NCI-H2171 (cell line): ENCODE measurements at regions not wholly inside any gene's neighbourhood (a gene's known extent, or its start where the extent isn't known, plus 50 kb on each side); places are given as distances from the start of the nearest gene placed in this dataset.

Source experiments
- DNase-seq: peaks from one replicate; lab custom pipeline; 2025; lab: John Stamatoyannopoulos, UW

- no peak for DNase-seq
Measured at GRCh38 chr5:166962461-166962860, 1329.0 kb upstream of the WWC1 start.

- DNase-seq, result no peak
Measured at GRCh38 chr5:166963596-166963995, 1327.8 kb upstream of the WWC1 start.

GRCh38 chr5:166977911-166978422 lies 1313.5 kb upstream of the WWC1 start:
- no peak for DNase-seq

GRCh38 chr5:166979307-166979895 lies 1312.0 kb upstream of the WWC1 start:
- DNase-seq, result no peak

- DNase-seq, result no peak
Measured at GRCh38 chr5:166980666-166981065, 1310.8 kb upstream of the WWC1 start.

- no peak for DNase-seq
Measured at GRCh38 chr5:166982226-166982625, 1309.2 kb upstream of the WWC1 start.

GRCh38 chr5:166991601-166992000 lies 1299.8 kb upstream of the WWC1 start:
- no peak for DNase-seq

GRCh38 chr5:166992108-166992507 lies 1299.3 kb upstream of the WWC1 start:
- DNase-seq, result no peak

- no peak for DNase-seq
Measured at GRCh38 chr5:166992874-166993722, 1298.3 kb upstream of the WWC1 start.

- DNase-seq, result no peak
Measured at GRCh38 chr5:166994226-166994625, 1297.2 kb upstream of the WWC1 start.

GRCh38 chr5:167001246-167001645 lies 1290.2 kb upstream of the WWC1 start:
- DNase-seq, result no peak

- no peak for DNase-seq
Measured at GRCh38 chr5:167008705-167009104, 1282.7 kb upstream of the WWC1 start.

- DNase-seq, result no peak
Measured at GRCh38 chr5:167011196-167011595, 1280.2 kb upstream of the WWC1 start.

- DNase-seq, result no peak
Measured at GRCh38 chr5:167012123-167013034, 1279.1 kb upstream of the WWC1 start.

- DNase-seq, result no peak
Measured at GRCh38 chr5:167014401-167015056, 1276.9 kb upstream of the WWC1 start.

GRCh38 chr5:167020418-167020817 lies 1271.0 kb upstream of the WWC1 start:
- no peak for DNase-seq

- DNase-seq, result no peak
Measured at GRCh38 chr5:167029488-167029887, 1262.0 kb upstream of the WWC1 start.

- no peak for DNase-seq
Measured at GRCh38 chr5:167030500-167031120, 1260.8 kb upstream of the WWC1 start.

- no peak for DNase-seq
Measured at GRCh38 chr5:167036585-167036984, 1254.9 kb upstream of the WWC1 start.

- DNase-seq, result no peak
Measured at GRCh38 chr5:167049043-167049663, 1242.3 kb upstream of the WWC1 start.
